ENCODE measurements at regions not wholly inside any gene's neighbourhood (a gene's known extent, or its start where the extent isn't known, plus 50 kb on each side); places are given as distances from the start of the nearest gene placed in this dataset.

GRCh38 chr16:59665618-59666220 is 931.6 kb upstream of the GOT2 start:
- no peaks in the 10 kb centered on the region for H3K27me3 ChIP-seq (replicated peaks)
- H3K36me3 ChIP-seq (replicated peaks): no peaks in the 10 kb centered on the region
- H3K4me3 ChIP-seq (ENCODE audit: low read depth, low read length): no peak overlapping the region
- DNase-seq: no peak
- no peak overlapping the region for H3K27ac ChIP-seq
- in situ Hi-C loops (cut with HindIII; ENCODE audit: low pct_ligation_motif_present, low sequenced_read_pairs): no loop called here
- TF ChIP-seq, protein P1, sequence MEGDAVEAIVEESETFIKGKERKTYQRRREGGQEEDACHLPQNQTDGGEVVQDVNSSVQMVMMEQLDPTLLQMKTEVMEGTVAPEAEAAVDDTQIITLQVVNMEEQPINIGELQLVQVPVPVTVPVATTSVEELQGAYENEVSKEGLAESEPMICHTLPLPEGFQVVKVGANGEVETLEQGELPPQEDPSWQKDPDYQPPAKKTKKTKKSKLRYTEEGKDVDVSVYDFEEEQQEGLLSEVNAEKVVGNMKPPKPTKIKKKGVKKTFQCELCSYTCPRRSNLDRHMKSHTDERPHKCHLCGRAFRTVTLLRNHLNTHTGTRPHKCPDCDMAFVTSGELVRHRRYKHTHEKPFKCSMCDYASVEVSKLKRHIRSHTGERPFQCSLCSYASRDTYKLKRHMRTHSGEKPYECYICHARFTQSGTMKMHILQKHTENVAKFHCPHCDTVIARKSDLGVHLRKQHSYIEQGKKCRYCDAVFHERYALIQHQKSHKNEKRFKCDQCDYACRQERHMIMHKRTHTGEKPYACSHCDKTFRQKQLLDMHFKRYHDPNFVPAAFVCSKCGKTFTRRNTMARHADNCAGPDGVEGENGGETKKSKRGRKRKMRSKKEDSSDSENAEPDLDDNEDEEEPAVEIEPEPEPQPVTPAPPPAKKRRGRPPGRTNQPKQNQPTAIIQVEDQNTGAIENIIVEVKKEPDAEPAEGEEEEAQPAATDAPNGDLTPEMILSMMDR (IDR thresholded peaks at IDR 0.05; ENCODE audit: low read depth, low read length, missing control alignments): no peak

DNA sequence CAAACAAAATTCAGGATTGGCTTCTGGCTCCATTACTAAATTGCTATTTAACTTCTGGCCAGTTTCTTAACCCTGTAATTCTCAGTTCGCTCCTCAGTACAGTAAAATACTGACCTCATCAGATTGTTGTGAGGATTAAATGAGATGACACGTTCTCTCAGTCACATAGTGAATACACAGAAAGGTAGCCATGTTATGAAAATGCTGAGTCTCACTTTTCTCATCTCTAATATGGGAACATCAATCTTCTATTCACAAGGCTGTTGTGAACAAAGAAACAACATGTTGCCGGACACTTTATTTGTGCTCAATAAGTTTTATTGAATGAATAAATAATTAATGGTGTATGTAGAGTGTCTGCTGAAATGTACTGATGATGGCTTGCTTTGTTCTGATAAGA is 924.5 kb upstream of the GOT2 start:
- H3K4me3 ChIP-seq (ENCODE audit: low read depth, low read length): no peak overlapping the region
- DNase-seq: no peak
- in situ Hi-C loops (cut with HindIII; ENCODE audit: low pct_ligation_motif_present, low sequenced_read_pairs): no loop called here
- H3K27ac ChIP-seq: no peak overlapping the region
- no peaks in the 10 kb centered on the region for H3K27me3 ChIP-seq (replicated peaks)
- TF ChIP-seq, protein P1 (IDR thresholded peaks at IDR 0.05; ENCODE audit: low read depth, low read length, missing control alignments): no peak
- no peaks in the 10 kb centered on the region for H3K36me3 ChIP-seq (replicated peaks)

- Histone ChIP-seq H3K27ac (no peak overlapping the region), H3K36me3 (replicated peaks) (no peaks in the 10 kb centered on the region), H3K27me3 (replicated peaks) (no peaks in the 10 kb centered on the region), H3K4me3 (ENCODE audit: low read depth, low read length) (no peak overlapping the region)
- in situ Hi-C loops (cut with HindIII; ENCODE audit: low pct_ligation_motif_present, low sequenced_read_pairs): no loop called here
- TF ChIP-seq, protein P1 (IDR thresholded peaks at IDR 0.05; ENCODE audit: low read depth, low read length, missing control alignments): no peak
- no peak for DNase-seq
Measured at GRCh38 chr16:59655031-59655430, 920.9 kb upstream of the GOT2 start.

GRCh38 chr16:59654455-59654854 is 920.3 kb upstream of the GOT2 start:
- in situ Hi-C loops (cut with HindIII; ENCODE audit: low pct_ligation_motif_present, low sequenced_read_pairs): no loop called here
- TF ChIP-seq, protein P1 (IDR thresholded peaks at IDR 0.05; ENCODE audit: low read depth, low read length, missing control alignments): no peak

GRCh38 chr16:59651662-59652061 is 917.5 kb upstream of the GOT2 start:
- no peaks in the 10 kb centered on the region for H3K36me3 ChIP-seq (replicated peaks)
- H3K27me3 ChIP-seq (replicated peaks): no peaks in the 10 kb centered on the region

More at GRCh38 chr16:59654455-59654854, 920.3 kb upstream of the GOT2 start:
- DNase-seq: no peak
- no peak overlapping the region for H3K27ac ChIP-seq
- no peak overlapping the region for H3K4me3 ChIP-seq (ENCODE audit: low read depth, low read length)
- H3K36me3 ChIP-seq (replicated peaks): no peaks in the 10 kb centered on the region
- H3K27me3 ChIP-seq (replicated peaks): no peaks in the 10 kb centered on the region

More at GRCh38 chr16:59651662-59652061, 917.5 kb upstream of the GOT2 start:
- TF ChIP-seq, protein P1 (IDR thresholded peaks at IDR 0.05; ENCODE audit: low read depth, low read length, missing control alignments): no peak
- no peak overlapping the region for H3K27ac ChIP-seq
- H3K4me3 ChIP-seq (ENCODE audit: low read depth, low read length): no peak overlapping the region
- in situ Hi-C loops (cut with HindIII; ENCODE audit: low pct_ligation_motif_present, low sequenced_read_pairs): no loop called here
- no peak for DNase-seq
